ENCODE measurements at regions not wholly inside any gene's neighbourhood (a gene's known extent, or its start where the extent isn't known, plus 50 kb on each side); places are given as distances from the start of the nearest gene placed in this dataset.

- Mint-ChIP-seq H3K9me3 (ENCODE audit: low read depth) (no peaks in the 10 kb centered on the region), H3K36me3 (ENCODE audit: low read depth) (no peaks in the 10 kb centered on the region)
- no peak for ATAC-seq
Observed at GRCh38 chr1:95954585-95954984, 720.6 kb downstream of the RWDD3 start.

GRCh38 chr1:95956215-95956614, 722.2 kb downstream of the RWDD3 start:
- DNase-seq: no peak
- ChIA-PET POLR2A (no interaction called here), CTCF (interaction anchor here (0.6 kb wide), 2 partner anchors 45 to 524 kb away, joined by 3 read pairs; no protein-coding TSS in a partner anchor)
- no peaks in the 10 kb centered on the region for H3K4me1 Mint-ChIP-seq
- H3K27me3 Mint-ChIP-seq: peaks cover 2% of the 10 kb centered on the region
- H3K4me3 Mint-ChIP-seq: no peak overlapping the region
- no peaks in the 10 kb centered on the region for H3K36me3 Mint-ChIP-seq (ENCODE audit: low read depth)
- intact Hi-C loops (cut with DNase I, micrococcal nuclease): no loop called here
- no peaks in the 10 kb centered on the region for H3K9me3 Mint-ChIP-seq (ENCODE audit: low read depth)
- H3K27ac Mint-ChIP-seq: no peak overlapping the region
- no peak for ATAC-seq

More at GRCh38 chr1:95954585-95954984, 720.6 kb downstream of the RWDD3 start:
- no peak for DNase-seq
- Mint-ChIP-seq H3K4me1 (no peaks in the 10 kb centered on the region), H3K27ac (no peak overlapping the region), H3K4me3 (no peak overlapping the region), H3K27me3 (peaks cover 2% of the 10 kb centered on the region)
- CTCF ChIA-PET: no interaction called here
- POLR2A ChIA-PET: no interaction called here
- intact Hi-C loops (cut with DNase I, micrococcal nuclease): no loop called here

- ChIA-PET POLR2A (no interaction called here), CTCF (interaction anchor here (0.6 kb wide), 1 partner anchor 805 kb away, joined by 3 read pairs; no protein-coding TSS in a partner anchor)
- DNase-seq (no peak), ATAC-seq (no peak)
- intact Hi-C loops (cut with DNase I, micrococcal nuclease): no loop called here
- Mint-ChIP-seq H3K4me1 (no peaks in the 10 kb centered on the region), H3K4me3 (no peak overlapping the region), H3K36me3 (ENCODE audit: low read depth) (no peaks in the 10 kb centered on the region), H3K27ac (no peak overlapping the region), H3K27me3 (peaks cover 2% of the 10 kb centered on the region), H3K9me3 (ENCODE audit: low read depth) (peaks cover 8% of the 10 kb centered on the region)
Observed at GRCh38 chr1:95957748-95958147, 723.7 kb downstream of the RWDD3 start.

- H3K27me3 Mint-ChIP-seq: no peaks in the 10 kb centered on the region
- no peaks in the 10 kb centered on the region for H3K36me3 Mint-ChIP-seq (ENCODE audit: low read depth)
- DNase-seq (no peak), ATAC-seq (no peak)
- no peaks in the 10 kb centered on the region for H3K4me1 Mint-ChIP-seq
- ChIA-PET CTCF (no interaction called here), POLR2A (no interaction called here)
- peaks cover 15% of the 10 kb centered on the region for H3K9me3 Mint-ChIP-seq (ENCODE audit: low read depth)
- H3K4me3 Mint-ChIP-seq: no peak overlapping the region
- H3K27ac Mint-ChIP-seq: no peak overlapping the region
- intact Hi-C loops (cut with DNase I, micrococcal nuclease): no loop called here
Observed at GRCh38 chr1:95966866-95967265, 732.9 kb downstream of the RWDD3 start.

- CTCF ChIA-PET: no interaction called here
- Mint-ChIP-seq H3K36me3 (ENCODE audit: low read depth) (no peaks in the 10 kb centered on the region), H3K4me3 (no peak overlapping the region), H3K27ac (no peak overlapping the region), H3K4me1 (no peaks in the 10 kb centered on the region), H3K9me3 (ENCODE audit: low read depth) (peaks cover 15% of the 10 kb centered on the region), H3K27me3 (no peaks in the 10 kb centered on the region)
- POLR2A ChIA-PET: no interaction called here
- ATAC-seq: no peak
- no peak for DNase-seq
- intact Hi-C loops (cut with DNase I, micrococcal nuclease): no loop called here
Observed at GRCh38 chr1:95974586-95974985, 740.6 kb downstream of the RWDD3 start.

- Mint-ChIP-seq H3K27me3 (no peaks in the 10 kb centered on the region), H3K36me3 (ENCODE audit: low read depth) (no peaks in the 10 kb centered on the region), H3K4me3 (no peak overlapping the region), H3K9me3 (ENCODE audit: low read depth) (peaks cover 2% of the 10 kb centered on the region), H3K27ac (no peak overlapping the region), H3K4me1 (no peaks in the 10 kb centered on the region)
- DNase-seq (no peak), ATAC-seq (no peak)
- ChIA-PET CTCF (no interaction called here), POLR2A (no interaction called here)
- intact Hi-C loops (cut with DNase I, micrococcal nuclease): no loop called here
Observed at GRCh38 chr1:95982711-95983110, 738.9 kb upstream of the PTBP2 start.

GRCh38 chr1:95983831-95984230, 737.8 kb upstream of the PTBP2 start:
- ATAC-seq (no peak), DNase-seq (no peak)
- no peak overlapping the region for H3K4me3 Mint-ChIP-seq
- intact Hi-C loops (cut with DNase I, micrococcal nuclease): no loop called here
- no peak overlapping the region for H3K27ac Mint-ChIP-seq
- POLR2A ChIA-PET: no interaction called here
- H3K4me1 Mint-ChIP-seq: no peaks in the 10 kb centered on the region
- H3K9me3 Mint-ChIP-seq (ENCODE audit: low read depth): peaks cover 2% of the 10 kb centered on the region
- CTCF ChIA-PET: no interaction called here
- H3K36me3 Mint-ChIP-seq (ENCODE audit: low read depth): no peaks in the 10 kb centered on the region
- H3K27me3 Mint-ChIP-seq: no peaks in the 10 kb centered on the region

- POLR2A ChIA-PET: no interaction called here
Observed at GRCh38 chr1:95984798-95985374, 736.7 kb upstream of the PTBP2 start.

GRCh38 chr1:95990033-95990432, 731.6 kb upstream of the PTBP2 start:
- ChIA-PET POLR2A (no interaction called here), CTCF (no interaction called here)
- no peak overlapping the region for H3K27ac Mint-ChIP-seq
- DNase-seq (no peak), ATAC-seq (no peak)
- H3K4me3 Mint-ChIP-seq: no peak overlapping the region
- H3K9me3 Mint-ChIP-seq (ENCODE audit: low read depth): peaks cover 5% of the 10 kb centered on the region
- no peaks in the 10 kb centered on the region for H3K4me1 Mint-ChIP-seq
- intact Hi-C loops (cut with DNase I, micrococcal nuclease): no loop called here
- no peaks in the 10 kb centered on the region for H3K27me3 Mint-ChIP-seq
- H3K36me3 Mint-ChIP-seq (ENCODE audit: low read depth): no peaks in the 10 kb centered on the region

More at GRCh38 chr1:95984798-95985374, 736.7 kb upstream of the PTBP2 start:
- Mint-ChIP-seq H3K27me3 (no peaks in the 10 kb centered on the region), H3K27ac (no peak overlapping the region), H3K4me3 (no peak overlapping the region), H3K4me1 (no peaks in the 10 kb centered on the region), H3K36me3 (ENCODE audit: low read depth) (no peaks in the 10 kb centered on the region), H3K9me3 (ENCODE audit: low read depth) (peaks cover 2% of the 10 kb centered on the region)
- ATAC-seq (no peak), DNase-seq (no peak)
- intact Hi-C loops (cut with DNase I, micrococcal nuclease): no loop called here
- CTCF ChIA-PET: no interaction called here

- intact Hi-C loops (cut with DNase I, micrococcal nuclease): no loop called here
Observed at GRCh38 chr1:95991787-95992520, 729.6 kb upstream of the PTBP2 start.

GRCh38 chr1:95994643-95995042, 726.9 kb upstream of the PTBP2 start:
- DNase-seq (no peak), ATAC-seq (no peak)
- CTCF ChIA-PET: no interaction called here
- peaks cover 3% of the 10 kb centered on the region for H3K9me3 Mint-ChIP-seq (ENCODE audit: low read depth)
- intact Hi-C loops (cut with DNase I, micrococcal nuclease): no loop called here
- H3K36me3 Mint-ChIP-seq (ENCODE audit: low read depth): no peaks in the 10 kb centered on the region
- H3K27me3 Mint-ChIP-seq: no peaks in the 10 kb centered on the region
- no peak overlapping the region for H3K27ac Mint-ChIP-seq
- H3K4me1 Mint-ChIP-seq: no peaks in the 10 kb centered on the region
- POLR2A ChIA-PET: no interaction called here
- no peak overlapping the region for H3K4me3 Mint-ChIP-seq

More at GRCh38 chr1:95991787-95992520, 729.6 kb upstream of the PTBP2 start:
- Mint-ChIP-seq H3K4me3 (no peak overlapping the region), H3K27me3 (no peaks in the 10 kb centered on the region), H3K27ac (no peak overlapping the region), H3K4me1 (no peaks in the 10 kb centered on the region), H3K36me3 (ENCODE audit: low read depth) (no peaks in the 10 kb centered on the region), H3K9me3 (ENCODE audit: low read depth) (peaks cover 3% of the 10 kb centered on the region)
- ChIA-PET POLR2A (no interaction called here), CTCF (no interaction called here)
- ATAC-seq (no peak), DNase-seq (no peak)

GRCh38 chr1:96002201-96002600, 719.4 kb upstream of the PTBP2 start:
- Mint-ChIP-seq H3K27ac (no peak overlapping the region), H3K4me1 (no peaks in the 10 kb centered on the region), H3K27me3 (no peaks in the 10 kb centered on the region), H3K4me3 (no peak overlapping the region), H3K9me3 (ENCODE audit: low read depth) (peaks cover 2% of the 10 kb centered on the region), H3K36me3 (ENCODE audit: low read depth) (no peaks in the 10 kb centered on the region)
- ATAC-seq (no peak), DNase-seq (no peak)
- intact Hi-C loops (cut with DNase I, micrococcal nuclease): no loop called here
- ChIA-PET POLR2A (no interaction called here), CTCF (no interaction called here)

Data from activated CD4-positive, alpha-beta T cell treated with anti-CD3 and anti-CD28 coated beads for 36 hours (primary cell).